Chondrocyte (in vitro differentiated cells): ENCODE measurements at regions not wholly inside any gene's neighbourhood (a gene's known extent, or its start where the extent isn't known, plus 50 kb on each side); places are given as distances from the start of the nearest gene placed in this dataset.

Experiments used
- DNase-seq: peaks from one replicate; pipeline ENCODE4 v3.0.0; 2021; ENCODE audit warnings: mixed read lengths, low spot score
- H3K27ac Mint-ChIP-seq: one replicate; pipeline ENCODE4 v1.8.0; 2021; ENCODE audit warnings: mild to moderate bottlenecking, moderate library complexity, mixed read lengths; ENCODE audit not compliant: unreplicated experiment
- H3K27me3 Mint-ChIP-seq: 2 replicates; pipeline ENCODE4 v1.8.0; 2021; ENCODE audit warnings: low read depth, mixed read lengths
- H3K36me3 Mint-ChIP-seq: 2 replicates; pipeline ENCODE4 v1.8.0; 2021; ENCODE audit warnings: low read depth, mixed read lengths
- H3K4me1 Mint-ChIP-seq: 2 replicates; pipeline ENCODE4 v1.8.0; 2021; ENCODE audit warnings: low read depth, mild to moderate bottlenecking, mixed read lengths
- H3K4me3 Mint-ChIP-seq: one replicate; pipeline ENCODE4 v1.8.0; 2021; ENCODE audit warnings: mild to moderate bottlenecking, moderate library complexity, mixed read lengths; ENCODE audit not compliant: unreplicated experiment
- H3K9me3 Mint-ChIP-seq: 2 replicates; pipeline ENCODE4 v1.8.0; 2021; ENCODE audit warnings: low read depth, mixed read lengths
- TF ChIP-seq, protein P1 (sequence below): fragments of 200-600 bp; sonication (generic); IDR thresholded peaks from 2 replicates; pipeline ENCODE4 v1.5.0; 2021; ENCODE audit warnings: antibody characterized with exemption, mild to moderate bottlenecking, moderate library complexity

DNA sequence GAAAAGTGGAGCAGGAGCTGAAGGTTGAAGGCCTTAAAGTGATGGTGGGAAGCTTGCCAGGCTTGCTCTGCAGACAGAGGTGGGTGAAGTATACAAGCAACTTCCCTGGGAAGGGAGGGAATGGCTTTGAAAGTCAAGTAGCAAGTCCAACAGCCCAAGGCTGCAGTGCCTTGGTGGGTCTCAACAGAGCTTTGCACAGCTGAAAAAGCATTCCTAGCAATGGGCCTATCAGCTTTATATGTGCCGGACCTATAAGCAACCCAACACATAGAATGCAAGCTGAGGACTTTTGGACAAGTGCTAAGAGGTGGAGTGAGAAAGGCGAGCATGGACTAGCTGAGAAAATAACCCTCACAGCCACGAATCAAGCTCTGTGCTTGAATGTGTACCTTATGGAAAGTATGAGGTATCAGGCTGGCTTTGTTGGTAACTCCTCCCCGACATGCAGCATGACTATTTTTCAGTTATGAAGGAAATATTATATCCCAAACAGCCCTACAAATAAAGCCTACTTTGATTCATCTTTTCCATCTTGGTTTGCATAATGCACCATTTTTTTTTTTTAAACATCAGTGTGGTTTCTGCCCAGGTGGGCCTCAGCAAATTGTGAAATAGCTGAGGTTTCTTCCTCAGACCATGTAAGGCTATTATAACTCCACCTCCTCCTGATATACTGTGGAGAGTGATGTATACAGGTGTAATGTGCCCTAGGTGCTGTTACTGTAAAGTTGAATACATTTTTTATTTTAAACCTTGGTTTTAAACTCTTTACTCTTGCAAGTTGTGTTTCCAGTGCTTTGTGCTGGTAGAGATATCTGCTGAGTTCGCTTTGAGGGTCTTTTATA is 241.4 kb upstream of the CXCR4 start:
- H3K4me3 Mint-ChIP-seq = no peak overlapping the region
- no peak for DNase-seq
- TF ChIP-seq, protein P1, sequence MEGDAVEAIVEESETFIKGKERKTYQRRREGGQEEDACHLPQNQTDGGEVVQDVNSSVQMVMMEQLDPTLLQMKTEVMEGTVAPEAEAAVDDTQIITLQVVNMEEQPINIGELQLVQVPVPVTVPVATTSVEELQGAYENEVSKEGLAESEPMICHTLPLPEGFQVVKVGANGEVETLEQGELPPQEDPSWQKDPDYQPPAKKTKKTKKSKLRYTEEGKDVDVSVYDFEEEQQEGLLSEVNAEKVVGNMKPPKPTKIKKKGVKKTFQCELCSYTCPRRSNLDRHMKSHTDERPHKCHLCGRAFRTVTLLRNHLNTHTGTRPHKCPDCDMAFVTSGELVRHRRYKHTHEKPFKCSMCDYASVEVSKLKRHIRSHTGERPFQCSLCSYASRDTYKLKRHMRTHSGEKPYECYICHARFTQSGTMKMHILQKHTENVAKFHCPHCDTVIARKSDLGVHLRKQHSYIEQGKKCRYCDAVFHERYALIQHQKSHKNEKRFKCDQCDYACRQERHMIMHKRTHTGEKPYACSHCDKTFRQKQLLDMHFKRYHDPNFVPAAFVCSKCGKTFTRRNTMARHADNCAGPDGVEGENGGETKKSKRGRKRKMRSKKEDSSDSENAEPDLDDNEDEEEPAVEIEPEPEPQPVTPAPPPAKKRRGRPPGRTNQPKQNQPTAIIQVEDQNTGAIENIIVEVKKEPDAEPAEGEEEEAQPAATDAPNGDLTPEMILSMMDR = no peak
- H3K9me3 Mint-ChIP-seq = no peaks in the 10 kb centered on the region
- H3K27me3 Mint-ChIP-seq = peaks cover 12% of the 10 kb centered on the region
- no peak overlapping the region for H3K27ac Mint-ChIP-seq
- no peaks in the 10 kb centered on the region for H3K4me1 Mint-ChIP-seq
- H3K36me3 Mint-ChIP-seq = no peaks in the 10 kb centered on the region

DNA sequence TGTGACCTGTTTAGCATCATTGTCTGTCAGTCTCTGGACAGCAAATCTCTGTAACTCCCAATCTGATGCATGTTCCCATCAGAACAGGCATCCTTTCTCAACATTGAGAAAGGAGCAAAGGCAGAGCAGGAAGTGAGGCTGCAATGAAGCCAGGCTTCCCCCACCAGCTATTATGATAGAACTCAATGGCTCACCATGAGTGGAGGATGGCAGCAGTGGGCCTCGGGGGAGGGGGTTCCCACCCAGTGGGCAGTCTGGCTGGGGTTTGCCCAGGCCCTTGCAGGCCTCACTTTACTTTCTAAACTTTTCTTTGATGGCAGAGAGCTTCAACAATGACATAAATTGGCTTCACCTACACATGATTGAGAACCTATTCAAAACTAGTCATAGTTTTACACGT is 240.6 kb upstream of the CXCR4 start:
- no peak overlapping the region for H3K4me3 Mint-ChIP-seq
- no peaks in the 10 kb centered on the region for H3K4me1 Mint-ChIP-seq
- TF ChIP-seq, protein P1 = no peak

DNA sequence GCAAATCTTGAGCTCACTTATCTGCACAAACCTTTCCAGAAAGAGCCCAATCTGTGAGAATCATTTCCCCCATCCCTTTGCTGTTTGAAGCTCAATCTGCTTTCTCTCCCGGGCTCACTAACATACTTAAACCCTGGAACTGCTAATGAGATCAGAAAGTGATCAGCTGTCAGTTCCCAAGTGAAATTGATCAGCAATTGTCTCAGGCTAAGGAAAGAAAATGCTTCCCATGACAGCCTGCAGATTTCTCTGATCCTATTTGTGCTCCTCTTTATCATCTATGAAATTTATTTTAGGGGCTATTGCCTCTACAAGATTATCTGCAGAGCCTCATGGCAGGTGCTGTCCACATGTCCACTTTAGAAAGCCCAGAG is 239.0 kb upstream of the CXCR4 start:
- Mint-ChIP-seq H3K27me3 (peaks cover 15% of the 10 kb centered on the region), H3K27ac (no peak overlapping the region), H3K4me1 (no peaks in the 10 kb centered on the region), H3K9me3 (no peaks in the 10 kb centered on the region), H3K36me3 (no peaks in the 10 kb centered on the region), H3K4me3 (no peak overlapping the region)
- TF ChIP-seq, protein P1 = no peak
- DNase-seq = no peak

More for the DNA sequence above, 240.6 kb upstream of the CXCR4 start:
- no peaks in the 10 kb centered on the region for H3K9me3 Mint-ChIP-seq
- H3K27me3 Mint-ChIP-seq = peaks cover 12% of the 10 kb centered on the region
- H3K27ac Mint-ChIP-seq = no peak overlapping the region
- DNase-seq = no peak
- no peaks in the 10 kb centered on the region for H3K36me3 Mint-ChIP-seq

DNA sequence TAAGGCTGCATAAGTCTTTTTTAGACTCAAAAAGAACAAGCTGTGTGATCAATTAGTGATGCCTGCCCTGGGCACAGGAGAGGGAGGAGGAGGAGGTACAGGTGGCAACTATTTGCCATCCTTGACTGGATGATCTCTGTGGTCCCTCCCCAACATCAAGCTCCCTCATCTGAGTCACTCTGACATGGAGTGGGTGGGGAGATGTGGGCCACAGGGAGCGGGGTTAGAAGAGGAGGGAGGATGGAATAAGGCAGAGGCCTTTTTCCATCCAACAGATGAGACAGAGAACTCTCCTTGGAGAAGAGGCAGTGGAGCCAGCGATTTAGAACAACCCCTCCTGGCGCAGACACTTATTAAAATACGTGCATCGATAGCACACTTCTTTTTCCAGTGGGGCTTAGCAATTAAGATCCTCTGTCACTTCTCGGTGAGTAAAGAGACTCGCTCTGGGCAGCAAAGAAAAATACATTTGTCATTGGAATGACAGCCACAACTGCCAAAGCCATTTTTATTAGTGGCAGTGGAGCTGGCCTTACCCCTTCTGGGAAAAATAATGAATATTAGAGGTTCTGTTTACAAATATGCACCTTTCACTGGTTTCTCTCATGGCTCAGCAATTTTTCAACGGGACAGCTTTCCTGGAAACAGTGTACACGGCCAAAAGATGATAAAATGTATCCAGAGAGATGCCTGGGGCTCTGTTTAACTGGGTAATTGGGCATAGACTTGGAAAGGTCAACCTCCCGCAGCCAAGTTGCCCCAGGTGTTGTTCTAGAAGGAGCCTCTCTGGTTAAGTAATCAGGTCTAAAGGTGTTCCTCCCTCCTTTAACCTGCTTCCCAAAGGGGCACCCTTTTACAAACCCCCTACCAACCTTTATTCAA is 238.4 kb upstream of the CXCR4 start:
- TF ChIP-seq, protein P1 = no peak
- H3K27ac Mint-ChIP-seq = no peak overlapping the region

DNA sequence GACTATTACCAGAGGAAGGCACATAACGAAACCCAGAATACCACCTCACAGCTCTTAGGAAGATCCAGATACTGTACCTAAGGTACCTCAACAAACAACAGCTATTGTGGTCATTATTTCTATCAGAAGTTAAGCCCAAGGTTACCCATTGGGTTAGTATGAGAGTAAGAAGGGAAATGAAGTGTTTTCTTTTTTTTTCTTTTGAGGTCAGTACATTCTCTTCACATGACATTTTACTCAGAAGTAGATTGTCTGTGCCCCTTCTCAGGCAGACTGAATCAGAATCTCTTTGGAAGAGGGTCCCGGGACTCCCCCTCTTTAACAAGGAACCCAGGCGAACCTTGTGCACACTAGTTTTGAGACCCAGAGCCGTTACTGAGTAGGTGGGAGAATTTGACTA is 233.7 kb upstream of the CXCR4 start:
- Mint-ChIP-seq H3K4me3 (no peak overlapping the region), H3K4me1 (no peaks in the 10 kb centered on the region), H3K36me3 (no peaks in the 10 kb centered on the region), H3K27me3 (peaks cover 15% of the 10 kb centered on the region), H3K27ac (no peak overlapping the region), H3K9me3 (no peaks in the 10 kb centered on the region)
- no peak for DNase-seq
- TF ChIP-seq, protein P1 = no peak

More for the DNA sequence above, 238.4 kb upstream of the CXCR4 start:
- Mint-ChIP-seq H3K27me3 (peaks cover 15% of the 10 kb centered on the region), H3K4me3 (no peak overlapping the region), H3K9me3 (no peaks in the 10 kb centered on the region), H3K4me1 (no peaks in the 10 kb centered on the region), H3K36me3 (no peaks in the 10 kb centered on the region)
- no peak for DNase-seq
